HepG2 (cell line): ENCODE measurements at regions not wholly inside any gene's neighbourhood (a gene's known extent, or its start where the extent isn't known, plus 50 kb on each side); places are given as distances from the start of the nearest gene placed in this dataset.

Experiments
- CTCF ChIP-seq: sonication (generic); formaldehyde crosslinking; IDR thresholded peaks from 2 replicates; pipeline ENCODE4 v1.5.0; 2020; ENCODE audit warnings: mild to moderate bottlenecking, missing genetic modification reagents, moderate library complexity
- ELF1 ChIP-seq: sonication (generic); formaldehyde crosslinking; IDR thresholded peaks from 2 replicates; pipeline ENCODE4 v1.4.0; 2020; ENCODE audit warnings: missing genetic modification reagents
- HNRNPK ChIP-seq: fragments of 200-400 bp; formaldehyde crosslinking; IDR thresholded peaks from 2 replicates; pipeline ENCODE4 v1.6.1; 2018; ENCODE audit warnings: low read length, low read depth, moderate library complexity, mild to moderate bottlenecking; ENCODE audit not compliant: poor library complexity, severe bottlenecking
- MAFF ChIP-seq: IDR thresholded peaks from 2 replicates; pipeline ENCODE4 v1.6.1; 2011; ENCODE audit warnings: low read depth, low read length, improper control_type of control experiment
- PBX2 ChIP-seq: IDR thresholded peaks from 2 replicates; pipeline ENCODE4 v1.6.1; 2016; ENCODE audit warnings: control low read depth
- SP4 ChIP-seq: sonication (generic); formaldehyde crosslinking; IDR thresholded peaks from 2 replicates; pipeline ENCODE4 v1.8.1; 2023; ENCODE audit warnings: mild to moderate bottlenecking, missing genetic modification reagents
- TARDBP ChIP-seq: sonication (generic); formaldehyde crosslinking; IDR thresholded peaks from 2 replicates; pipeline ENCODE4 v1.8.0; 2022; ENCODE audit warnings: mild to moderate bottlenecking, missing genetic modification reagents
- TFE3 ChIP-seq: IDR thresholded peaks from 2 replicates; pipeline ENCODE4 v1.6.1; 2016
- ZNF576 ChIP-seq: sonication (generic); formaldehyde crosslinking; IDR thresholded peaks from 2 replicates; pipeline ENCODE4 v1.4.0; 2020; ENCODE audit warnings: mild to moderate bottlenecking, missing genetic modification reagents

GRCh38 chr20:50429412-50429811, 80.8 kb upstream of the PTPN1 start:
- no peak for TF ChIP-seq HNRNPK
- TF ChIP-seq ZNF576 (CRISPR knock-in tag): no peak
- no peak for TF ChIP-seq ELF1 (CRISPR knock-in tag)
- no peak for TF ChIP-seq CTCF (CRISPR knock-in tag)
- no peak for TF ChIP-seq TARDBP (CRISPR knock-in tag)
- TF ChIP-seq MAFF: no peak
- TF ChIP-seq PBX2 (CRISPR knock-in tag): no peak
- no peak for TF ChIP-seq SP4 (CRISPR knock-in tag)
- no peak for TF ChIP-seq TFE3 (CRISPR knock-in tag)
